PC-3 (cell line): ENCODE measurements at regions not wholly inside any gene's neighbourhood (a gene's known extent, or its start where the extent isn't known, plus 50 kb on each side); places are given as distances from the start of the nearest gene placed in this dataset.

Experiments used
- ATAC-seq: fragments of 200-7000 bp; cut with Tn5 transposase; 2 replicates; pipeline ENCODE4 v1.9.1; 2020; ENCODE audit warnings: mild to moderate bottlenecking, moderate library complexity
- BruUV-seq: library from RNA; stranded (reverse); fragments of 400-500 nt; replicated peaks from 2 replicates; lab custom pipeline; 2021; lab: Mats Ljungman, UMichigan
- CTCF ChIA-PET: fragments of 300-600 bp; sonication (Branson Sonifier 250); formaldehyde crosslinking; loops from one replicate; lab custom pipeline; 2022; ENCODE audit warnings: antibody characterized with exemption; lab: Charles Lee
- POLR2A ChIA-PET: fragments of 300-600 bp; sonication (Branson Sonifier 250); formaldehyde crosslinking; loops from one replicate; lab custom pipeline; 2022; ENCODE audit warnings: antibody characterized with exemption; ENCODE audit not compliant: unreplicated experiment; lab: Charles Lee
- DNase-seq: peaks from one replicate; pipeline ENCODE4 v3.0.0-alpha.2; 2015
- H2AFZ ChIP-seq: fragments of 300-600 bp; sonication (generic); 2 replicates; pipeline ENCODE4 v1.6.0; 2016; ENCODE audit warnings: antibody characterized with exemption, low read length
- H3F3A ChIP-seq: fragments of 300-600 bp; sonication (generic); one replicate; pipeline ENCODE4 v1.6.0; 2017; ENCODE audit warnings: antibody characterized with exemption, low read length, control low read depth, mild to moderate bottlenecking; ENCODE audit not compliant: unreplicated experiment
- H3K27ac ChIP-seq: fragments of 300-600 bp; sonication (generic); 2 replicates; pipeline ENCODE4 v1.5.1; 2016; ENCODE audit warnings: mild to moderate bottlenecking, low read length
- H3K27me3 ChIP-seq: fragments of 300-600 bp; sonication (generic); 2 replicates; pipeline ENCODE4 v1.6.1; 2016; ENCODE audit warnings: low read length, mixed read lengths
- H3K36me3 ChIP-seq: fragments of 300-600 bp; sonication (generic); 2 replicates; pipeline ENCODE4 v1.6.1; 2016; ENCODE audit warnings: low read depth, mixed run types, low read length, mixed read lengths
- H3K4me1 ChIP-seq: fragments of 300-600 bp; sonication (generic); 2 replicates; pipeline ENCODE4 v1.5.1; 2016; ENCODE audit warnings: low read length; ENCODE audit not compliant: insufficient read depth
- H3K4me2 ChIP-seq: fragments of 300-600 bp; sonication (generic); 2 replicates; pipeline ENCODE4 v1.6.0; 2016; ENCODE audit warnings: low read length
- H3K4me3 ChIP-seq: fragments of 300-600 bp; sonication (generic); 2 replicates; pipeline ENCODE4 v1.5.1; 2016; ENCODE audit warnings: mild to moderate bottlenecking, low read length, mixed read lengths
- H3K79me2 ChIP-seq: fragments of 300-600 bp; sonication (generic); 2 replicates; pipeline ENCODE4 v1.6.1; 2017; ENCODE audit warnings: low read length, mixed read lengths
- H3K9ac ChIP-seq: fragments of 300-600 bp; sonication (generic); 2 replicates; pipeline ENCODE4 v1.6.0; 2016; ENCODE audit warnings: mild to moderate bottlenecking, low read length
- H3K9me2 ChIP-seq: fragments of 300-600 bp; sonication (generic); replicated peaks from 2 replicates; pipeline ENCODE4 v1.6.1; 2016; ENCODE audit warnings: mixed run types, low read length, mixed read lengths
- H3K9me3 ChIP-seq: fragments of 300-600 bp; sonication (generic); 2 replicates; pipeline ENCODE4 v1.6.1; 2016; ENCODE audit warnings: low read length, mixed read lengths
- H4K20me1 ChIP-seq: fragments of 300-600 bp; sonication (generic); 2 replicates; pipeline ENCODE4 v1.6.1; 2016; ENCODE audit warnings: low read length, mixed read lengths
- EZH2 ChIP-seq: fragments of 300-600 bp; sonication (generic); IDR thresholded peaks from one replicate; pipeline ENCODE4 v1.6.1; 2017; ENCODE audit warnings: antibody characterized with exemption, mild to moderate bottlenecking, low read length; ENCODE audit not compliant: unreplicated experiment
- EZH2phosphoT487 ChIP-seq: fragments of 300-600 bp; sonication (generic); IDR thresholded peaks from 2 replicates; pipeline ENCODE4 v1.6.1; 2018; ENCODE audit warnings: mild to moderate bottlenecking, antibody characterized with exemption, low read length, borderline replicate concordance
- intact Hi-C: fragments of 100-400 bp; cut with micrococcal nuclease; formaldehyde crosslinking; loops from 2 replicates; pipeline ENCODE4 v1.9.0; 2023
- TF ChIP-seq, protein P1 (sequence below): fragments of 300-600 bp; sonication (generic); conservative IDR thresholded peaks from 2 replicates; pipeline ENCODE4 v1.5.1; 2017; ENCODE audit warnings: antibody characterized with exemption, low read depth, mild to moderate bottlenecking, low read length

DNA sequence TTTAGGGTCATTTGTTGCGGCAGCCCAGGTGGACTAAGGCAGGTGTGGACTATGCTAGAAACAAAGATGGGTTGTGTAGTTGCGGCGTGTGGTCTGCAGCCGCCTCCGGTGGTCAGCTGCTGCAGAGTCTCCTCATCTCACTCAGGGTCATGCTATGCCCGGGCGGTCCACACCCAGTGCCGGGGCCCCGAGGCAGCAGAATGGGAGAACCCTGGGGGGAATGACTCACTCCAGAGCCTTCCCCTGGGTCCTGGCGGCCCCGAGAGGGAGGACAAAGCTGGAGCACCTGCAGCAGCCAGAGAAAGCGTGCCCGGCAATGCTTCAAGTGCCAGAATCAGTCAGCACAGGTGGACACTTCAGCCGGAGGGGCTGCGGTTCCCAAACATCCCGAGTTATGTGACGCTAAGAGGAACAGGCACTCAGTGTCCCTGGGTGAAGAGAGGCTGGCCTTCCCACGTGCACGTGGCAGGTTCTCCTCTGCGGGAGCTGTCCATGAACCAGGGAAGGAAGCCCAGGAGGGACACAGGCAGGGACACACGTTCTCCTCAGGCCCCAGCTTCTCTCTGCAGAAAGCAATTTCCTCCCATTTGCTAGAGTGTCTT is 289.6 kb upstream of the B3GAT1 start:
- BruUV-seq = no TSS peak
- no peaks in the 10 kb centered on the region for H3K4me1 ChIP-seq
- H3K27ac ChIP-seq = no peak overlapping the region
- POLR2A ChIA-PET = no interaction called here
- H3K9me3 ChIP-seq = peaks cover 20% of the 10 kb centered on the region; the same call in 1 of the 2 replicates
- no peaks in the 10 kb centered on the region for H3K79me2 ChIP-seq
- intact Hi-C loops = no loop called here
- TF ChIP-seq EZH2 = no peak
- TF ChIP-seq, protein P1, sequence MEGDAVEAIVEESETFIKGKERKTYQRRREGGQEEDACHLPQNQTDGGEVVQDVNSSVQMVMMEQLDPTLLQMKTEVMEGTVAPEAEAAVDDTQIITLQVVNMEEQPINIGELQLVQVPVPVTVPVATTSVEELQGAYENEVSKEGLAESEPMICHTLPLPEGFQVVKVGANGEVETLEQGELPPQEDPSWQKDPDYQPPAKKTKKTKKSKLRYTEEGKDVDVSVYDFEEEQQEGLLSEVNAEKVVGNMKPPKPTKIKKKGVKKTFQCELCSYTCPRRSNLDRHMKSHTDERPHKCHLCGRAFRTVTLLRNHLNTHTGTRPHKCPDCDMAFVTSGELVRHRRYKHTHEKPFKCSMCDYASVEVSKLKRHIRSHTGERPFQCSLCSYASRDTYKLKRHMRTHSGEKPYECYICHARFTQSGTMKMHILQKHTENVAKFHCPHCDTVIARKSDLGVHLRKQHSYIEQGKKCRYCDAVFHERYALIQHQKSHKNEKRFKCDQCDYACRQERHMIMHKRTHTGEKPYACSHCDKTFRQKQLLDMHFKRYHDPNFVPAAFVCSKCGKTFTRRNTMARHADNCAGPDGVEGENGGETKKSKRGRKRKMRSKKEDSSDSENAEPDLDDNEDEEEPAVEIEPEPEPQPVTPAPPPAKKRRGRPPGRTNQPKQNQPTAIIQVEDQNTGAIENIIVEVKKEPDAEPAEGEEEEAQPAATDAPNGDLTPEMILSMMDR = no peak
- TF ChIP-seq EZH2phosphoT487 = no peak
- ATAC-seq = no peak
- H3K27me3 ChIP-seq = peaks cover 16% of the 10 kb centered on the region
- CTCF ChIA-PET = no interaction called here
- H3K4me3 ChIP-seq = no peak overlapping the region
- H3F3A ChIP-seq = no peaks in the 10 kb centered on the region
- H2AFZ ChIP-seq = no peak overlapping the region
- H3K9me2 ChIP-seq = no peaks in the 10 kb centered on the region
- no peaks in the 10 kb centered on the region for H4K20me1 ChIP-seq
- no peak overlapping the region for H3K4me2 ChIP-seq
- no peak overlapping the region for H3K9ac ChIP-seq
- H3K36me3 ChIP-seq = no peaks in the 10 kb centered on the region
- DNase-seq = no peak

DNA sequence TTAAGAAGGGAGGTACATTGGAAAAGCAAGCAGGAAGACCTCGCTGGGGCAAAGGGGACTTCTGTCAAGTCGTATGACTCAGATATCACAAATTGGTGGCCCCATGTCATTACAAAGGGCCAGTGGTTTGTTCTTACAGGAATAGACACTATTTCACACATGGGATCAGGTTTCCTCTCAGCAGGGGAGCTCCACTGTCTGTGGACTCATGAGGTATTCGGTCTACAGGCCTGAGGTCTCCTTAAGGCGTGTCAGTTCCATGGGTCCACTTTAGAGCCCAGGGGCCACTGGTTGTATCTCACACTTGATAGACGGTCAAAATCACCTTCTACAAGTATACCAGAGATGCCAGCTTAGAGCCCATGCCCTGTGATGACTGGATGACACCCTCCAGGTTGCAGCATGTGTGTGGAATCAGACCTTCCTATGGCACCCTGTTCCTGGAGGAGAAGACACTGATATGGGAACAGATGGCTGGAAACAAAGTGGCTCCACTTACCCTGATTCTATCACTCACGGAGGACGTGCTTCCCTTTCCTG is 288.1 kb upstream of the B3GAT1 start:
- DNase-seq (no peak), ATAC-seq (no peak)
- Histone ChIP-seq H4K20me1 (no peaks in the 10 kb centered on the region), H3K4me3 (no peak overlapping the region), H3K27ac (no peak overlapping the region), H3K4me1 (no peaks in the 10 kb centered on the region), H3K36me3 (no peaks in the 10 kb centered on the region), H3K9me2 (no peaks in the 10 kb centered on the region), H3K79me2 (no peaks in the 10 kb centered on the region), H2AFZ (no peak overlapping the region), H3K9ac (no peak overlapping the region), H3F3A (no peaks in the 10 kb centered on the region), H3K27me3 (peaks cover 9% of the 10 kb centered on the region; the same call in 1 of the 2 replicates), H3K9me3 (peaks cover 20% of the 10 kb centered on the region; the same call in 1 of the 2 replicates), H3K4me2 (no peak overlapping the region)
- POLR2A ChIA-PET = no interaction called here
- BruUV-seq = no TSS peak
- TF ChIP-seq, protein P1 = no peak
- no peak for TF ChIP-seq EZH2
- no peak for TF ChIP-seq EZH2phosphoT487
- intact Hi-C loops = no loop called here
- CTCF ChIA-PET = no interaction called here

DNA sequence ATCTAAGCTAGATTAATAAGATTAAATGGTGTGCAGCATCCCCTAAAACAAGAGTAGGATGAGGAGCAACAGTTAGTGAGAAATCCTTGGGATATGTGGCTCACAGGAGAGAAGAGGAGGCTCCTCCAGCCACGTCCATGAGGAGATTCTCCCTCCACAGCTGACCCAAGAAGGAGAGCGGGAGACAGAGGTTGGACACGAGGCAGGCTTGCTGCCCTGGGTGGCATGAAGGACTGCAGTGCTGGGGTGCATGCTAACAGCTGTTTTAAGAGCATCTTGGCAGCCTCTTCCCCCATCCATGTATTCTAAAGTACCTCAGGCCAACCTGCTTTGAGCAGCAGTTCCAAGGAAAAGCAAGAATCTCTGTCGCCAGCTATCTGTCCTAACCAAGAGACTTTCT is 284.4 kb upstream of the B3GAT1 start:
- H3F3A ChIP-seq = no peaks in the 10 kb centered on the region
- no TSS peak for BruUV-seq
- peaks cover 12% of the 10 kb centered on the region; the same call in 1 of the 2 replicates for H3K9me3 ChIP-seq
- no peak overlapping the region for H3K4me2 ChIP-seq
- ChIA-PET CTCF (no interaction called here), POLR2A (no interaction called here)
- intact Hi-C loops = no loop called here
- H3K27me3 ChIP-seq = no peaks in the 10 kb centered on the region
- H3K4me1 ChIP-seq = 0 out of 2 replicates have a peak, but pooled peaks cover 4% of the 10 kb centered on the region
- H2AFZ ChIP-seq = no peak overlapping the region
- TF ChIP-seq EZH2phosphoT487 = no peak
- H3K9me2 ChIP-seq = no peaks in the 10 kb centered on the region
- no peak overlapping the region for H3K9ac ChIP-seq
- no peaks in the 10 kb centered on the region for H3K79me2 ChIP-seq
- no peaks in the 10 kb centered on the region for H4K20me1 ChIP-seq
- ATAC-seq (no peak), DNase-seq (no peak)
- H3K27ac ChIP-seq = no peak overlapping the region
- no peaks in the 10 kb centered on the region for H3K36me3 ChIP-seq
- H3K4me3 ChIP-seq = no peak overlapping the region
